NCI-H1417 (cell line): ENCODE measurements at regions not wholly inside any gene's neighbourhood (a gene's known extent, or its start where the extent isn't known, plus 50 kb on each side); places are given as distances from the start of the nearest gene placed in this dataset.

Source experiments
- DNase-seq, 3 experiments: peaks; one replicate each; lab custom pipeline; 2025; lab: John Stamatoyannopoulos, UW

DNA sequence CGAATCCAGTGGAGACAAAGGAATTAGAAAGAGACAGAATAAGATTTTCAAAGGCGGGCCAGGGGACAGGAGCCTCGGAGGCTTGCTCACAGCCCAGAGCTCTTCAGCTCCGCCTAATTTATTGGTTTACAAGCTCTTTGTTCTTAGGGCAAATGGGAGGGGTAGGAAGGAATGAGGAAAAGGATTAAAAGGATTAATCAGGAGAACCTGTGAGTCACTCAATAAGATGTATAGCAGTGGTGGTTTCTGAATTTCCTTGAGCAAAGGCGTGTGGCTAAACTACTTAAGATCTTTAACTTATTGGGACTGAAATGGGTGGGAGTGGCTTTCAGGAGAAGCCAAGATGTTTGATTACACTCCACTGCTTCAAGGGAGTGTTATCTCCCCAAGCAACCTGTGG lies 456.0 kb upstream of the SPANXN1 start:
- no peak for DNase-seq

DNA sequence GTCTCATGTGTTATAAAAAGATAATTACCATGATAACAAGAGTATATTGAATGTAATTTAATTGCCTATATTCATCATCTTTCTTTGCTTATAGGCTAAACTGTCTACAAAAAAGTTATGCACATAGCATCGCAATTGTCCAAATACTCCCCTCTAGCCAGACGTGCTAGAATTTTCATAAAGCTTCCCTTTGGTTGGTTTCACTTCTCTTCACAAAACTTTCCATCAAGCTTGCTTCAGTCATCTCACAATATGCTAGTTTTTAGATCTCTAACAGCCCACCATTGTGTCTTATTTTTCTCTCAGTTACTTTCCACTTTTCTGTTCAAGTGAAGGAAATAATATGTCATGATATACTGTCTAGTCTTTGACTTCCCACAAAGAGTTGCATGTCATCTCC lies 448.3 kb upstream of the SPANXN1 start:
- no peak for DNase-seq

DNA sequence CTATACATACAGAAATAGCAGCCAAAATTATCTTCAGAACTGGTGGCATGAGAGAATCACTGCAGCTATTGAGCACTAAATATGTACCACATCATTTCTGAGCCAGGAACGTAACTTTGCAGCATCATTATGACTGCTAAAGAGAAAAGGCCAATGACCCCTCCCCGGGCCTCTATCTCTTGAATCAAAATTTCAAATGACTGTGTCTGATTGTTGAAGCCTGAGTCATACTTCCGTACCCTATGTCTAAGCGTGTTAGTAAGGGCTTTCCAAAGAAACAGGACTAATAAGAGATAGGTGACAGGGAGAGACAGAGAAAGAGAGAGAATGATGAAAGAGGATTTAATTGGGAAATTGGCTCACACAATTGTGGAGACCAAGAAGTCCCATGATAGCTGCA lies 445.5 kb upstream of the SPANXN1 start:
- DNase-seq: no peak

DNA sequence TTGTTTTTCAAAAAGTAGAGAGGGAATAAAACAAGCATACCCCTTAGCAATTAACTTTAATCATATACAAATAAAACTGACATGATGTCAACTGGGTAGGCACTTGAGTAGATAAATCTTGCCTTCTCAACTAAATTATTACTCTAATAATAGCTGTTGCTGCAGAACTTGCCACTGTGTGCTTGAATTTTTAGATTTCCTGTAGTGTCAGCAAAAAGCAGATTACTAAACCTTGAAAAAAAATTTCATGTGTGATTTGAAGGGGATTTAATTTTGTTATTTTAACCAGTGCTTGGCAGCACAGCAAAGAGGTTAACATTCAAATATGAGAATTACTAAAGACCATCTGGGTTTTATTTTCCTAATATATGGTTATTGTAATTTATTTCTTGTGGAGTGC lies 438.3 kb upstream of the SPANXN1 start:
- peak in 1 of 3 experiments; percentile 38 for DNase-seq

DNA sequence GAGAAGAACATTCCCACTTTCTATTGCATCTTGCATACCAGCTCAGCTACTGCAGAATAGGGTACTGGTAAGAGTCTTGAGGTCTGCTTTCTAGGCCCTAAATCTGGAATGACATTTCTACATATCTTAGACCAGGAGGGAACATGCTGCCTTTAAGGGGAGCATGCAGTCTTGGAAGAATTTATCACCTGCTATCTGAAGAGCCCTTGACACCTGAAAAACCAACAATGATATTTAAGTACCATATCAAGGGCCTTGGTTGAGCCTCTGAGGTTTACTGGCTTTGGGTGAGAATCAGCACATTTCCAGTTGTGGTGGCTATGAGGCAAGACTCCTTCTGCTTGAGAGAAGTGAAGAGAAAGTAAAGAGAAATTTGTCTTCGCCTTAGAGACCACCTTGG lies 436.8 kb upstream of the SPANXN1 start:
- DNase-seq: no peak

DNA sequence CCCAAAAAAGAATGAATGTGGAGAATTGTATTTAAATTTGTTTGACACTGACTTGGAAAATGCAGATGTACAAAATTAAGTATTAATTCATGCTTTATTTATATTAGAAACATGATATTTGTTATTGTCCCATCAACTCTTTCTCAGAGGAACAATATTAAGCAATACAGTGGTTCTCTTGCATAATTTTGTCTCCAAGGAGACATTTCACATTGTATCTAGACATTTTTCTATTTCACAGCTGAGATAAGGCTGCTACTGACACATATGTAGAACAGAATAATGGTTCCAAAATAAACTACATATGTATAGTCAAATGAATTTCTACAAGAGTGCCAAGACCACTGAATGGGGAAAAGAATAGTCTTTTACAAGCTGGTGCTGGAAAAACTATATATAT lies 427.9 kb upstream of the SPANXN1 start:
- no peak for DNase-seq

DNA sequence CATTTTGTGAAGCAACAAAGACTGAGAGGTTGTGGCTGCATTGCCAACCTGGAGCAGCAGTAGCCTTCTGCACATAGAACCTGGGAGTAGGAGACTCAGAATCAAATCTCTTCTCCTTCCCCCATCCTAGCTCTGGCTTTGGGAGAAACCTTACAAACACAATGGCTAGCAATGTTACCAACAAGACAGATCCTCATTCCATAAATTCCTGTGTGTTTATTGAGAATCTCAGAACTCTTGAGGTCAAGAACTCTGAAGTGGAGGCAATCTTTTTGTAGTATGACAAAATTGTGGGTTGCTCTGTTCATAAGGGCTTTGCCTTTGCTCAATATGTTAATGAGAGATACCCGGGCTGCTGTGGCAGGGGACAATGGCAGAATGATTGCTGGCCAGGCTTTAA lies 406.7 kb upstream of the SPANXN1 start:
- DNase-seq: peak in 1 of 3 experiments; percentile 29

DNA sequence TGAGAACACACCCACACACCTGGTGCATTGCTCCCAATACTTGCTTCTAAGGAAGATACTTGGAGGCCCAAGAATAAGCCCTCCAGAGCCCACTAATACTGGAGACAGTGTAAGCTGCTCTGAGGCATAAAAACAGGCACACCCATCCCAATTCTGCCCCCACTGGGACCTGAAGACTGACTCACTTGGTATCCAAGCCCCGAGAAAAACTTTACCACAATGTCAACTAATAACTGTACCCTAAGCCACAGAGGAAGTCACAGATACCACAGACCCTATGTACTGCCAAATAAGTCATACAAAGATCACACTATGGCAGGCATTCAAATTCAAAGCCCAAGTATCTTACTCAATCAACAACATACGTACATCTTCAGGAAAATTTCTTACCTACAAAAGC lies 398.2 kb upstream of the SPANXN1 start:
- DNase-seq: no peak

DNA sequence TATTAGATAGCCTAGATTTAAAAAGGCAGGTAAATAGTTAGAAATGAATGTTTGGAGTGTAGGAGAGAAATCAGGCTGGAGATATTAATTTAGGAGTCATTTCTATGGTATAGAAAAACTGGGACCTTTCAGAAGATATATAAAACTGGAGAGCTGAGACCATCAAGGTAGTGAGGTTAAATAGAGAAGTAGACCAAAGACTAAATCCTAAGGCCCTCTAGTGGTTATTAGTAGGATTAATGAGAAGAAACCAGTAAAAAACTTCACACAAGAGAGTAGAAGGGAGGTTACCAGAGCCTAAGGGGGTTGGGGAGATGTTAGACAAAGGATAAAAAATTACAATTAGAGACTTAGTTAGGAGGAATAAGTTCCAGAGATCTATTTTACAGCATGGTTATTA lies 351.0 kb upstream of the SPANXN1 start:
- DNase-seq: peak in 1 of 3 experiments; percentile 47

DNA sequence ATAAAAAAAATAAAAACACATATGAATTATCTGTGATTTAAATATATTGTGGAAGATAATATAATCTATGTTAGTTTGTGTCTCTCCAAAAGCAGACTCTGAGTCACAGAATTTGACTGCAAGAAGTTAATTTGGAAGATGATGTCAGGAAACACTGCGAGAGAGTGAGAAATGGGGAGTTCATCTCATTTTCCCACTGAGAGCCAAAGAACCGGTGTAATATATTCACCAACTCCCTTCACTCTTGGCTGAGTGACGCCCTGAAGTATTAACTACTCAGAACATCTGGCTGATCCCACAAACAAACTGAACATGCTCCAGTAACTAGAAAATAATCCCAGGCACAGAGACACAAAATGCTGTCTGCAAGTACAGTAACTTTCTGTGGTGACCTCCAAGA lies 345.8 kb upstream of the SPANXN1 start:
- no peak for DNase-seq

DNA sequence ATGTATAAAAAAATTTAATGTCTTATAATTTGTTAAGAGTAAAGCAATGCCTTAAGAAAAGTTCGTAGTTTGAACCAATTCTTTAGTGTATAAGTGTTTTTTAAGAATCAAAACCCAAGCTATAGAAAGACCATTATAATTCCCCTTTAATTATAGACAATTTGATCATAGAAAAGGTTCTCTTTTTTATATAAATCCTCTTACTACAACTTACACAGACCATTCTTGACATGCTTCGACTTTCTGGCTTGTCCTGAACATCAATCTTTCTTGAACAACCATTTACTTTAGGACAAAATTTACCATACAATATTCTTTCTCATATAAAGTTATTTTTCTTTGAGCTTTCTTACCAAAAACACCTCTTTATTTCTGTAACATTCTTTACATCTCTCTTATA lies 330.5 kb upstream of the SPANXN1 start:
- DNase-seq: no peak

DNA sequence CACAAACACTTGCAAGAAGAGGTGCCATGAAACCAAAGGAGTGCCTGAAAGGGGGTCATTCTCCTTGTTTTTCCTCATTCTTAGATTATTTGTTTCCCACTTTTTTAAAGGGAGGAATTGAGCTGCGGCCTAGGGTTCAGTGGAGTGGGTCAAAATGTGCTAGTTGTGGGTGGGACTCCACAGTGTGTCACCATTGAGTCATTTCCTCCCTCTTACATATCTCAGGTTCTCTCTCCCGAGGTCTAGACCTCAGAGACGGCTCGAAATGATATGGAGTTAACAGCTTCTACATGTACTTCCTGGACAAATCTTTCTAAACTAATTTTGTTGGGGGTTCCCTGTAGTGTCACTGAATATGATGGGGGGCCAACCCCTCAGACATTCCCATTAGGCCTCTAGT lies 328.4 kb upstream of the SPANXN1 start:
- no peak for DNase-seq

DNA sequence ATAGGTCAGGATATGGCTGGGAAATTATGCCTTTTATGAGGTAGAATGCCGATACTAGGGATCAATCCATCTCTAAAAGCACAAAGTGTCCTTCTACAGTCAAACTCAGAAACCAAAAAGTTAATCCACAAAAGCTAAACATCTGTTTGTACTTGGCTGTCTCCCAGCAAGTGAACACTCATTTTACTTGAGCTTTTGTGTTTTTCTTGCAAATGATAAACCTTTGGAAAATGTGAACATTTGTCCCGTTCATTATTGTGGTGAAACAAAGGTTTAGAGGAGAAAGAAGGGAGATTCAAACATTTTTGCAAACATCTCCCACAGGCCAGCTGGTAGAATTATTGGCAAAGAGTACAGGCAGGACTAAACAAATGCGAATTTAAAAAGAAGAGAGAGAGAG lies 300.6 kb upstream of the SPANXN1 start:
- no peak for DNase-seq
